A549 (cell line): ENCODE measurements at regions not wholly inside any gene's neighbourhood (a gene's known extent, or its start where the extent isn't known, plus 50 kb on each side); places are given as distances from the start of the nearest gene placed in this dataset.

Experiments
- CTCF ChIP-seq: fragments of >200 bp; sonication (Bioruptor Twin); formaldehyde crosslinking; IDR thresholded peaks from 3 replicates; pipeline ENCODE4 v1.5.1; 2016
- PHF8 ChIP-seq: fragments of 200-600 bp; sonication (generic); IDR thresholded peaks from 2 replicates; pipeline ENCODE4 v1.6.1; 2016; ENCODE audit warnings: low read depth, mild to moderate bottlenecking, antibody characterized with exemption, moderate library complexity, borderline replicate concordance
- REST ChIP-seq: fragments of 200-600 bp; sonication (generic); IDR thresholded peaks from 2 replicates; pipeline ENCODE4 v1.6.1; 2016; ENCODE audit warnings: antibody characterized with exemption, mild to moderate bottlenecking, moderate library complexity
- RFX5 ChIP-seq: fragments of 450-650 bp; IDR thresholded peaks from 2 replicates; pipeline ENCODE4 v1.7.1; 2014; ENCODE audit warnings: antibody characterized with exemption, mild to moderate bottlenecking, moderate library complexity

GRCh38 chr1:5500541-5500940 lies 491.7 kb downstream of the NPHP4 start:
- TF ChIP-seq CTCF (no peak), PHF8 (no peak), REST (no peak), RFX5 (no peak)
